GM13976 (cell line): ENCODE measurements at regions not wholly inside any gene's neighbourhood (a gene's known extent, or its start where the extent isn't known, plus 50 kb on each side); places are given as distances from the start of the nearest gene placed in this dataset.

Experiments used
- DNase-seq: peaks from one replicate; pipeline ENCODE4 v3.0.0; 2012; ENCODE audit warnings: low spot score
- in situ Hi-C: fragments of 300-500 bp; cut with MboI; formaldehyde crosslinking; loops from one replicate; pipeline ENCODE4 v1.12.0; 2022; ENCODE audit warnings: low sequenced_read_pairs, mixed read lengths, inconsistent platforms; ENCODE audit not compliant: unreplicated experiment
- TF ChIP-seq, protein P1 (sequence below): IDR thresholded peaks from 2 replicates; pipeline ENCODE4 v1.5.1; 2012; ENCODE audit warnings: borderline replicate concordance, mild to moderate bottlenecking; ENCODE audit not compliant: insufficient read depth; ENCODE audit errors: extremely low read depth, missing control alignments, control extremely low read depth

DNA sequence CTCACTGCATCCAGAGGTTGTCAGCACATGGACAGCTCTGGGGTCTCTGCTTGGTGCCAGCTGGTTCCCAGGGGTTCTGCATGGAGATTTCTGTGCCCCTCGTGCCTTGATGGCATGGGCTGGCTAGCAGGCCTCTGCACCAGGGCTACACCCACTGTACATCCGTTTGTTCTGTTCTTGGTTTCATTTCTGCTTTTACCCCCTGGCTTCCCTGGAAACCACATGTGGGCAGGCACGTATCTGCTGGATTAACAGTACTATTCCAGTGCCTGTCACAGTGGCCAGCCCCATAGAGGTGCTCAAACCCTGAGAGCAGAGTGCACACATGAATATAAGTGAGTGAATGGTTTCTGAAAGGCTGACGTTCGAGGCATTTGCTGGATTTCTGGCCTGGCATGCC lies 207.2 kb upstream of the GPR26 start:
- no peak for DNase-seq
- TF ChIP-seq, protein P1, sequence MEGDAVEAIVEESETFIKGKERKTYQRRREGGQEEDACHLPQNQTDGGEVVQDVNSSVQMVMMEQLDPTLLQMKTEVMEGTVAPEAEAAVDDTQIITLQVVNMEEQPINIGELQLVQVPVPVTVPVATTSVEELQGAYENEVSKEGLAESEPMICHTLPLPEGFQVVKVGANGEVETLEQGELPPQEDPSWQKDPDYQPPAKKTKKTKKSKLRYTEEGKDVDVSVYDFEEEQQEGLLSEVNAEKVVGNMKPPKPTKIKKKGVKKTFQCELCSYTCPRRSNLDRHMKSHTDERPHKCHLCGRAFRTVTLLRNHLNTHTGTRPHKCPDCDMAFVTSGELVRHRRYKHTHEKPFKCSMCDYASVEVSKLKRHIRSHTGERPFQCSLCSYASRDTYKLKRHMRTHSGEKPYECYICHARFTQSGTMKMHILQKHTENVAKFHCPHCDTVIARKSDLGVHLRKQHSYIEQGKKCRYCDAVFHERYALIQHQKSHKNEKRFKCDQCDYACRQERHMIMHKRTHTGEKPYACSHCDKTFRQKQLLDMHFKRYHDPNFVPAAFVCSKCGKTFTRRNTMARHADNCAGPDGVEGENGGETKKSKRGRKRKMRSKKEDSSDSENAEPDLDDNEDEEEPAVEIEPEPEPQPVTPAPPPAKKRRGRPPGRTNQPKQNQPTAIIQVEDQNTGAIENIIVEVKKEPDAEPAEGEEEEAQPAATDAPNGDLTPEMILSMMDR, result no peak
- in situ Hi-C loops, result no loop called here

DNA sequence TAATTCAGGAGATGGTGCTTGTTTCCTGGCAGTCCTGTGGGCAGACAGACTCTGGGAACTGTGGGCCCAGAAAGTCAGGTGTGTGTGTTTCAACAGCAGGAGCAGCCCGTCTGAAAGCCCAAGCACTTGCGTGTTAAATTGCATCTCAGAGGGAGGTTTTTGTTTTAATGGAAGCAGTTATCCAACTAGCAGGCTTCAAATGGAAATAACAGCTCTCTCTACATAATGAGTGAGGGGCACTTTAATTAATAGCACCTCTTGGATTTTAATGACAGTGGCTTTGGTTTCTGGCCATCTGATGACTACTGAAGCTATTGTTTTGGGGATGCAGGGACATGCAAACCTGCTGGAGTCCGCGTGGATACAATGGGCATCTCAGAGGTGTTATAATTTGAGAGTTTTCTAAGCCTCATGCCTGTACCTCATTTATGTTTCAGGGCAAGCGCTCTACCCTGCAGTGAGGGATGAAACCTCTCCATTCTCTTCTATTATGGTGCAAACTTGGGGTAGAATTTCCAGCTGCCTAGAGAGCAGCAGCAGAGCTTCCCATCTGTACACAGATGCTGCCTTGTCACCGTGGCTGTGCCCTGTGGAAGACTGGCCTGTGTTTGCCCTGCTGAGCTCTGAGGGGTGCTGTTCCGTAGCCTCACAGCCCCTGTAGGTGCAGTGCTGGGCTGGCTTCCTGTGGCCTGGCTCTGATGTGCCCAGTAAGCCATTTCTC lies 206.6 kb upstream of the GPR26 start:
- in situ Hi-C loops, result no loop called here
- TF ChIP-seq, protein P1, result no peak
- DNase-seq, result no peak

DNA sequence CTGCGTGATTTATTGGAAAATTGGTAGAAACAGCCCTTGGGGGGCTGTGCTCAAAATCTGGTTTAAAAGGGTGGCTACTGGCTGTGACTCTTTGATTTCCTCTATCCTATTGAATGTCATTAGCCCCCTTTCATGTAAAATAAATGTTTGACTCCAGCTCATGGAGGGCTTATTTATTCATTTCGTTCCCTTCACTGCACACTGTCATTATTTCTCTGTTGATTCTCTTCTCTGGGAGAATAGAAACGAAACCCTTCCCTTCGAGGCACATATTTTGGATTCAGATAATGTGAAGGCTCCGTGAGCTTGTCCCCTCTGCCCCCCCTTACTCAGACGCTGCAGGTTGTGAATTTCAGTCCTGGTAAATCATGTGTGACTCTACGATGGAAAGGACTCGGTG lies 203.9 kb upstream of the GPR26 start:
- DNase-seq, result no peak
- in situ Hi-C loops, result no loop called here
- TF ChIP-seq, protein P1, result no peak

DNA sequence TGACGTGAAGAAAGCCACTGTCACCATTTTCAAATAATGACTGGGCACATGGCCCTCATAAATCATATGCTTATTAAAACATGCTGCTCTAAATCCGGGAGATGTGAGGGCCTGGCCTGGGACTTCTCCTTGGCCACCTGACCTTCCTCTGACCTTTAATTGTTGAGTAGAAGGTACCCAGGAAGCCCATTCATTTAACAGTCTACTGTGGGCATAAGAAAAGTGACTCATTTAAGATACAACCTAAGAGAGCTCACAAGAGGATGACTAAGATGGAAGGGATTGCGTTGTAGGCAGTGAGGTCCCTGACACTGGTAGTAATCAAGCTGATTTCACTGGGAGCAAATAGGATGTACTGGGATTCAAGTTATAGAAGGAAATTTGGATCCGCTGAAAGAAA lies 203.4 kb upstream of the GPR26 start:
- TF ChIP-seq, protein P1, result no peak
- no peak for DNase-seq
- in situ Hi-C loops, result no loop called here

DNA sequence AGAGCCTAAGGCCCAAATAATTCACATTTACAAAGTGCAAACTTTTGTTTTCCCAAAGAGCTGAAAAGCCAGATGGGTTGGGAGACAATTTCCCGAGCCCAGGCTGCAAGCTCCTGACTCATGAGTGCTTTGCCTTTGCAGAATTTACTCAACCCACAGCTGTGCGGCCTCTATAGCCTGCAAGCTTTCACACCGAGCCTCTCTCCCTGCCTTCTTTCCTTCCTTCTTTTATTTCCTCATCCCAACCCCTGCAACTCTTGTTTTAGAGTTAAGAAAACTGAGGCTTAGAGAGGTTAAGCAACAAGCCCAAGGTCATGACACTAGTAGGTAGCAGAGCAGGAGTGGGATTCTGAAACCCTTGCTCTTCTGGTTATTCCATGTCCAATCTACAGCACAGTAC lies 203.0 kb upstream of the GPR26 start:
- DNase-seq, result no peak
- in situ Hi-C loops, result no loop called here
- TF ChIP-seq, protein P1, result no peak

DNA sequence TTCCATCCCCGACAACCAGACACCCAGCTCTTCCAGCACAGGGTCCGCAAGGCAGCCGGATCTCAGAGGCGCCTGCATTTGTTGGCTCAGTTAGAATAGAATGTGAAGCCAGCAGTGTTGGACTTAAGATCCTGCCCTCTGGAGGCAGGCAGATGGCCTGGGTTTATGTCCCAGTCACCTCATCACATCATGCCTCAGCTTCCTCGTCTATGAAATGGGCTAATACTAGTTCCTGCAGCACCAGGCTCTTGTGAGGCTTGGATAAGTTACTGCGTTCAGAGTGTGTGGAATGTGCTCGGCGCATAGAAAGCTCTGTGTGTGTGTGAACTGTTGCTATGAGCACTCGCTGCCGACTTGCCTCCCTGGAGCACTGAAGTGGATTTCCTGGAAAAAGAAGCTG lies 202.5 kb upstream of the GPR26 start:
- in situ Hi-C loops, result no loop called here

More for the DNA sequence above, 202.5 kb upstream of the GPR26 start:
- TF ChIP-seq, protein P1, result no peak
- DNase-seq, result no peak
